Neuronal stem cell (in vitro differentiated cells): ENCODE measurements at regions not wholly inside any gene's neighbourhood (a gene's known extent, or its start where the extent isn't known, plus 50 kb on each side); places are given as distances from the start of the nearest gene placed in this dataset.
A peak's percentile ranks its signal among the peaks of the same experiment; 100 is the strongest.

Source experiments
- DNase-seq: peaks from one replicate; pipeline ENCODE4 v3.0.0-alpha.2; 2013; ENCODE audit warnings: low spot score
- H2AFZ ChIP-seq: one replicate; pipeline ENCODE4 v1.6.1; 2013; ENCODE audit warnings: mild to moderate bottlenecking, low read length, inconsistent platforms
- H2AK5ac ChIP-seq: 2 replicates; pipeline ENCODE4 v1.6.1; 2013; ENCODE audit warnings: low read depth, mild to moderate bottlenecking, inconsistent platforms, low read length, moderate library complexity, mixed read lengths
- H2BK120ac ChIP-seq: 2 replicates; pipeline ENCODE4 v1.6.1; 2013; ENCODE audit warnings: low read depth, mild to moderate bottlenecking, inconsistent platforms, low read length, moderate library complexity, mixed read lengths
- H2BK12ac ChIP-seq: one replicate; pipeline ENCODE4 v1.6.1; 2013; ENCODE audit warnings: low read length, inconsistent platforms
- H2BK15ac ChIP-seq: 2 replicates; pipeline ENCODE4 v1.6.1; 2013; ENCODE audit warnings: mild to moderate bottlenecking, low read length, inconsistent platforms, mixed read lengths
- H2BK5ac ChIP-seq: one replicate; pipeline ENCODE4 v1.6.1; 2013; ENCODE audit warnings: inconsistent platforms, mild to moderate bottlenecking, low read length, moderate library complexity
- H3K14ac ChIP-seq: one replicate; pipeline ENCODE4 v1.6.1; 2013; ENCODE audit warnings: low read length, inconsistent platforms
- H3K18ac ChIP-seq: 2 replicates; pipeline ENCODE4 v1.6.1; 2013; ENCODE audit warnings: low read length, inconsistent platforms
- H3K23ac ChIP-seq: 2 replicates; pipeline ENCODE4 v1.6.1; 2013; ENCODE audit warnings: low read depth, mild to moderate bottlenecking, mixed read lengths, low read length, inconsistent platforms; ENCODE audit not compliant: poor library complexity
- H3K27ac ChIP-seq: replicated peaks from 3 replicates; pipeline ENCODE4 v1.5.1; 2013; ENCODE audit warnings: low read length, inconsistent platforms
- H3K27me3 ChIP-seq, 3 experiments: 2 replicates each; pipeline ENCODE4 v1.6.1; 2013; ENCODE audit warnings: low read length in 3 of 3, mild to moderate bottlenecking in 2 of 3, inconsistent platforms in 1 of 3, low read depth in 1 of 3, mixed read lengths in 1 of 3, moderate library complexity in 1 of 3; ENCODE audit not compliant: control insufficient read depth in 3 of 3, insufficient read depth in 3 of 3
- H3K36me3 ChIP-seq, 2 donors: replicated peaks in 1 of 2; 2 replicates each; pipeline ENCODE4 v1.6.1; 2013; ENCODE audit warnings: low read length in 2 of 2; ENCODE audit not compliant: control insufficient read depth in 2 of 2, insufficient read depth in 2 of 2
- H3K4ac ChIP-seq: 2 replicates; pipeline ENCODE4 v1.6.1; 2013; ENCODE audit warnings: inconsistent platforms, mild to moderate bottlenecking, low read length, moderate library complexity
- H3K4me1 ChIP-seq, 2 donors: 1 replicate in 1 of 2; 2 replicates in 1 of 2; pipeline ENCODE4 v1.6.1; 2013; ENCODE audit warnings: low read length in 2 of 2, low read depth in 1 of 2; ENCODE audit not compliant: control insufficient read depth in 2 of 2, insufficient read depth in 1 of 2
- H3K4me2 ChIP-seq: one replicate; pipeline ENCODE4 v1.6.1; 2013; ENCODE audit warnings: mild to moderate bottlenecking, low read length, inconsistent platforms; ENCODE audit not compliant: insufficient read depth, poor library complexity, severe bottlenecking
- H3K4me3 ChIP-seq, 2 donors: 2 replicates each; pipeline ENCODE4 v1.5.1; 2013; ENCODE audit warnings: low read length in 2 of 2, mild to moderate bottlenecking in 2 of 2, inconsistent platforms in 1 of 2, moderate library complexity in 1 of 2
- H3K79me1 ChIP-seq: one replicate; pipeline ENCODE4 v1.6.1; 2013; ENCODE audit warnings: low read depth, mild to moderate bottlenecking, inconsistent platforms, low read length, moderate library complexity
- H3K9ac ChIP-seq: one replicate; pipeline ENCODE4 v1.6.1; 2013; ENCODE audit warnings: mild to moderate bottlenecking, low read depth, low read length, inconsistent platforms; ENCODE audit not compliant: poor library complexity
- H3K9me3 ChIP-seq, 2 donors: replicated peaks in 1 of 2; 2 replicates each; pipeline versions ENCODE3 to v1.6.1; 2013; ENCODE audit warnings: low read length in 2 of 2, mild to moderate bottlenecking in 2 of 2, inconsistent platforms in 1 of 2, low read depth in 1 of 2, mixed read lengths in 1 of 2, moderate library complexity in 1 of 2; ENCODE audit not compliant: control insufficient read depth in 2 of 2, insufficient read depth in 1 of 2
- H4K8ac ChIP-seq: one replicate; pipeline ENCODE4 v1.6.1; 2013; ENCODE audit warnings: low read depth, mild to moderate bottlenecking, inconsistent platforms, low read length, moderate library complexity
- H4K91ac ChIP-seq: one replicate; pipeline ENCODE4 v1.6.1; 2013; ENCODE audit warnings: low read length, low read depth, mild to moderate bottlenecking, inconsistent platforms; ENCODE audit not compliant: poor library complexity
- WGBS, 2 donors: extraction: QIAGEN DNeasy Blood & Tissue Kit; methylation state at CpG; one replicate each; pipeline ENCODE4 v1.1.7; 2013; ENCODE audit warnings: missing lambda C conversion rate in 2 of 2, mixed read lengths in 1 of 2; ENCODE audit not compliant: insufficient read length in 2 of 2, insufficient replicate concordance in 1 of 2; ENCODE audit errors: extremely low coverage in 2 of 2; 5-methylcytosine and 5-hydroxymethylcytosine counted together

DNA sequence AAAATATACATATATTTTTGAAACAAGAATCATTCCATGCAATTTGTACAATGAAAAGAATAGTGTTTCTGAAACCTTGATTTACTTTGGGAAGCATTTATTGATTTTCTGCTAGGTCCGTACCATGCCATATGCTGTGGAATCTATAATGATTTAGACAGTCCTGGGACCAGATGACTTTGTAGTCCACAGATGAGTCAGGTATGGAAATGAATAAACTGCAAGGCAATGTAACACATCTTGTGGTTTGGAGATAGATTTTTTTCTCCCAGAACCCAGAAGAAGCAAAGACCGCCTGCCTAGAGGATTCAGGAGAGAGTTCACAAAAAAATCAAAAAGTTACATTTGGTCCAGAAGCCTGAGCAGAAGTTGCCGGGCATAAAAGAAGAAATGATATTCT is 190.4 kb downstream of the GPR37 start:
- Histone ChIP-seq H2BK12ac (no peak overlapping the region), H3K4me3 (no peak overlapping the region), H4K91ac (no peak overlapping the region), H3K14ac (no peak overlapping the region), H3K27me3 (no peaks in the 10 kb centered on the region), H3K4ac (no peak overlapping the region), H3K27ac (no peak overlapping the region), H4K8ac (no peak overlapping the region), H2AFZ (no peak overlapping the region), H2BK5ac (no peak overlapping the region), H3K9me3 (no peaks in the 10 kb centered on the region), H2BK15ac (no peak overlapping the region), H3K79me1 (no peaks in the 10 kb centered on the region), H3K9ac (no peak overlapping the region), H2BK120ac (no peak overlapping the region), H3K4me1 (no peaks in the 10 kb centered on the region), H3K18ac (no peak overlapping the region), H2AK5ac (no peak overlapping the region), H3K4me2 (no peak overlapping the region), H3K23ac (no peak overlapping the region), H3K36me3 (no peaks in the 10 kb centered on the region)
- no CpG with 5 or more reads among the region's 3 CpGs for WGBS, 2 donors
- no peak for DNase-seq

DNA sequence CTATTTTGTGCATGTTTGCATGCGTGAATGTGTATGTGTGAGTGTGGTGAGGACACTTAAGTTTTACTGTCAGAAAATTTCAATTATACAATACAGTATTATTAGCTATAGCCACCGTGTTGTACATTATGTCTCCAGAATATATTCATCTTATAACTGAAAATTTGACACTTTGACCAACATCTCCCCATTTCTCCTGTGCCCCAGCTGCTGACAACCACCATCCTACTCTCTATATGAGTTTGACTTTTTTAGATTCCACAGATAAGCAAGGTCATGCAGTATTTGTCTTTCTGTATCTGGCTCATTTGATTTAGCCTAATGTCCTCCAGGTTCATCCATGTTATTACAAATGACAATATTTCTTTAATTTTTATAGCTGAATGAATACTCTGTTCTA is 195.0 kb downstream of the GPR37 start:
- Histone ChIP-seq H2AFZ (no peak overlapping the region), H3K4ac (no peak overlapping the region), H3K36me3 (no peaks in the 10 kb centered on the region), H4K8ac (no peak overlapping the region), H2AK5ac (no peak overlapping the region), H2BK12ac (no peak overlapping the region), H3K23ac (no peak overlapping the region), H3K4me2 (no peak overlapping the region), H4K91ac (no peak overlapping the region), H3K18ac (no peak overlapping the region), H3K14ac (no peak overlapping the region), H3K4me3 (no peak overlapping the region), H2BK120ac (no peak overlapping the region), H2BK5ac (no peak overlapping the region), H3K9me3 (no peaks in the 10 kb centered on the region), H3K9ac (no peak overlapping the region), H2BK15ac (no peak overlapping the region), H3K4me1 (peaks cover 0 to 3% of the 10 kb centered on the region in 2 donors), H3K27ac (no peak overlapping the region), H3K79me1 (no peaks in the 10 kb centered on the region), H3K27me3 (no peaks in the 10 kb centered on the region)
- no CpG with 5 or more reads among the region's 2 CpGs for WGBS, 2 donors
- no peak for DNase-seq

DNA sequence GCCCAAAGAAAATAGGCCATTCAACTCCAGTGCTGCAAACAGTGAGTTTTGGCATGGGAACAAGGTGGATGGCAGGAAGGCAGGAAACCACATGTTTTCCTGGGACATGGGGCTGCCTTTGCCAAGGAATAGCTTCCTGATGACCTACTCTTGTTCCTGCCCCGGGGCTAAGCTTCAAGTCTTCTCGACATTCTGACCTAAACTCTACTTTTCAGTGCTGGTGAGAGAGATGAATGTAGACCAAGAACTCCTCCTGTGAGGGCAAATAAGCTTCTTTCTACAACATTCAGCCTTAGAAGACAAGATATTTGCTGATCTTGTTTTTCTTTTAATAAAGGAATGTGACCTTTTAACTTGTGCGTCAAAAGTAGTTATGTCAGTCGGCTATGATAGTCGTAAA is 199.0 kb downstream of the GPR37 start:
- Histone ChIP-seq H3K23ac (no peak overlapping the region), H3K36me3 (no peaks in the 10 kb centered on the region), H3K14ac (no peak overlapping the region), H3K4me3 (no peak overlapping the region), H3K27me3 (no peaks in the 10 kb centered on the region), H3K4me2 (no peak overlapping the region), H3K27ac (peak overlapping the region; percentile 3), H2BK120ac (no peak overlapping the region), H2BK12ac (no peak overlapping the region), H3K9ac (no peak overlapping the region), H2AK5ac (no peak overlapping the region), H3K4ac (no peak overlapping the region), H3K9me3 (no peaks in the 10 kb centered on the region), H4K8ac (no peak overlapping the region), H4K91ac (no peak overlapping the region), H2AFZ (no peak overlapping the region), H2BK15ac (no peak overlapping the region), H2BK5ac (no peak overlapping the region), H3K18ac (no peak overlapping the region), H3K79me1 (no peaks in the 10 kb centered on the region), H3K4me1 (peaks cover 0 to 3% of the 10 kb centered on the region in 2 donors)
- no CpG with 5 or more reads among the region's 5 CpGs for WGBS, 2 donors
- peak; percentile 14 for DNase-seq

DNA sequence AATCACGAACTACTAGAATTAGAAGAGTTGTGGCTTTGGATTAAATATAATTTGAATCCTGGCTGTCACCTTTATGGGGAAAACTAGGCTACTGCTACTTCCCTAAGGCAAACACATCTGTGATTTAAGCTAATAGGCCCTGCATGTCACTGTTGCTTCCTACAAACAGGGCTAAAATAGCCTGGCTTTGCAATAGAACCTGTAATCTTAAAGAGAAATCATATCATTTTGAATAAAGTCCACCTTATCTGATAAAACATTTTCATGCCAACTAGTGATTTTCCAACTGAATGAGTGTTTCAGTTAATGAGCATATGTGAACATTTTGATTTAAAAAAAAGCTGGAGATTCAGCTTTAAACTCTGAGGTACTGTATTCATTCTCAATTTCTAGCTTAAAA is 208.0 kb downstream of the GPR37 start:
- Histone ChIP-seq H2AK5ac (no peak overlapping the region), H3K79me1 (no peaks in the 10 kb centered on the region), H3K36me3 (no peaks in the 10 kb centered on the region), H3K9ac (no peak overlapping the region), H3K4me1 (peaks cover 0 to 2% of the 10 kb centered on the region in 2 donors), H4K8ac (no peak overlapping the region), H2BK120ac (no peak overlapping the region), H3K27me3 (no peaks in the 10 kb centered on the region), H3K18ac (no peak overlapping the region), H3K27ac (no peak overlapping the region), H3K14ac (no peak overlapping the region), H2BK12ac (no peak overlapping the region), H2BK15ac (no peak overlapping the region), H3K4me3 (no peak overlapping the region), H3K23ac (no peak overlapping the region), H3K9me3 (no peaks in the 10 kb centered on the region), H2AFZ (peak overlapping the region; percentile 15), H2BK5ac (no peak overlapping the region), H4K91ac (no peak overlapping the region), H3K4ac (no peak overlapping the region), H3K4me2 (no peak overlapping the region)
- no CpG with 5 or more reads among the region's 1 CpG for WGBS, 2 donors
- DNase-seq: no peak
